NOMO-1 (cell line): ENCODE measurements at regions not wholly inside any gene's neighbourhood (a gene's known extent, or its start where the extent isn't known, plus 50 kb on each side); places are given as distances from the start of the nearest gene placed in this dataset.

Source experiments
- DNase-seq, 2 experiments: peaks; one replicate each; lab custom pipeline; 2025; ENCODE audit not compliant: unreplicated experiment in 2 of 2; lab: John Stamatoyannopoulos, UW

GRCh38 chr4:19999775-20000414 is 251.8 kb upstream of the SLIT2 start:
- DNase-seq, result no peak

- no peak for DNase-seq
These were observed 252.4 kb upstream of the SLIT2 start for GRCh38 chr4:19999276-19999675.

- peak; percentile 77 to 86 for DNase-seq
These were observed 258.5 kb upstream of the SLIT2 start for GRCh38 chr4:19993242-19993641.

GRCh38 chr4:19992471-19993093 is 259.1 kb upstream of the SLIT2 start:
- DNase-seq, result peak; percentile 67 to 76

GRCh38 chr4:19987746-19988145 is 264.0 kb upstream of the SLIT2 start:
- DNase-seq, result no peak

GRCh38 chr4:19983072-19983471 is 268.6 kb upstream of the SLIT2 start:
- DNase-seq, result no peak

GRCh38 chr4:19982556-19982955 is 269.1 kb upstream of the SLIT2 start:
- no peak for DNase-seq

- DNase-seq, result no peak
These were observed 279.9 kb upstream of the SLIT2 start for GRCh38 chr4:19971829-19972228.

- no peak for DNase-seq
These were observed 282.2 kb upstream of the SLIT2 start for GRCh38 chr4:19969492-19969891.

GRCh38 chr4:19961091-19961490 is 290.6 kb upstream of the SLIT2 start:
- DNase-seq, result no peak

- no peak for DNase-seq
These were observed 292.9 kb upstream of the SLIT2 start for GRCh38 chr4:19958848-19959247.

GRCh38 chr4:19947349-19947748 is 304.4 kb upstream of the SLIT2 start:
- no peak for DNase-seq

GRCh38 chr4:19945979-19946380 is 305.7 kb upstream of the SLIT2 start:
- no peak for DNase-seq

GRCh38 chr4:19945501-19945900 is 306.2 kb upstream of the SLIT2 start:
- no peak for DNase-seq

GRCh38 chr4:19944806-19945205 is 306.9 kb upstream of the SLIT2 start:
- DNase-seq, result no peak

GRCh38 chr4:19944251-19944650 is 307.5 kb upstream of the SLIT2 start:
- no peak for DNase-seq

GRCh38 chr4:19941434-19941833 is 310.3 kb upstream of the SLIT2 start:
- DNase-seq, result no peak

- DNase-seq, result no peak
These were observed 310.8 kb upstream of the SLIT2 start for GRCh38 chr4:19940861-19941260.

GRCh38 chr4:19936476-19936875 is 315.2 kb upstream of the SLIT2 start:
- no peak for DNase-seq

- no peak for DNase-seq
These were observed 321.0 kb upstream of the SLIT2 start for GRCh38 chr4:19930742-19931141.

- DNase-seq, result no peak
These were observed 324.3 kb upstream of the SLIT2 start for GRCh38 chr4:19927381-19927780.

- DNase-seq, result no peak
These were observed 326.2 kb upstream of the SLIT2 start for GRCh38 chr4:19925516-19925915.

- no peak for DNase-seq
These were observed 326.9 kb upstream of the SLIT2 start for GRCh38 chr4:19924761-19925160.
